Testis (tissue), 2 donors: ENCODE measurements at regions not wholly inside any gene's neighbourhood (a gene's known extent, or its start where the extent isn't known, plus 50 kb on each side); places are given as distances from the start of the nearest gene placed in this dataset.

Experiments
- CTCF ChIP-seq, 3 experiments: fragments of 450-650 bp in 2 of 3; fragments of 200-600 bp in 1 of 3; sonication (generic) in 1 of 3; IDR thresholded peaks; one replicate each; pipeline ENCODE4 v1.5.1; 2016 to 2019; ENCODE audit warnings: antibody characterized with exemption in 3 of 3, mild to moderate bottlenecking in 2 of 3, moderate library complexity in 1 of 3
- POLR2A ChIP-seq: fragments of 450-650 bp; IDR thresholded peaks from one replicate; pipeline ENCODE4 v1.6.1; 2017; ENCODE audit warnings: antibody characterized with exemption, mild to moderate bottlenecking, moderate library complexity

GRCh38 chrY:12492218-12492617, 208.8 kb upstream of the USP9Y start:
- TF ChIP-seq CTCF (IDR thresholded peaks at IDR 0.05) (no peak), POLR2A (no peak)
